Heart left ventricle (tissue), 13 donors: ENCODE measurements at regions not wholly inside any gene's neighbourhood (a gene's known extent, or its start where the extent isn't known, plus 50 kb on each side); places are given as distances from the start of the nearest gene placed in this dataset.

ENCODE experiments used
- POLR2A ChIP-seq, 2 donors: fragments of 450-650 bp; IDR thresholded peaks; one replicate each; pipeline ENCODE4 v1.6.1; 2017; ENCODE audit warnings: antibody characterized with exemption in 2 of 2, mild to moderate bottlenecking in 2 of 2, moderate library complexity in 2 of 2
- TF ChIP-seq, protein P1 (sequence below), 12 donors: fragments of 200-600 bp; sonication (generic) in 4 of 12; IDR thresholded peaks; one replicate each; pipeline versions ENCODE4 v1.5.0 to v1.8.0; 2018 to 2022; ENCODE audit warnings: antibody characterized with exemption in 12 of 12, mild to moderate bottlenecking in 5 of 12
- donor health status: ischemic (EF 13 %, LVEDD 7.1; RV severe dilation, severe dysfunction).
- donor health status: DM: no; HTN: yes; CAD: no.
- donor health status: DM: no; HTN: no; CAD: no.
- donor health status: ischemic (EF 25% LVEDD 6.9; RV normal size, moderate dysfunction).
- donor health status: ischemic (EF 25% LVEDD 5.7; RV mildly dilated, moderate dysfunction).
- donor health status: ischemic (EF 35%, LVEDD 5.7; RV mildly dilated, moderate dysfunction).
- donor health status: nonischemic (EF 11% LVEDD 7.7; RV severe dilation, severe dysfunction).
- donor health status: DM: yes; HTN: yes; CAD: no.
- donor health status: PGD.
- donor health status: ischemic (EF 29% LVEDD 5.4; RV normal size, mild dysfunction).
- donor health status: nonischemic (EF 23%, LVEDD 6.1; RV moderate dilation, normal function).

DNA sequence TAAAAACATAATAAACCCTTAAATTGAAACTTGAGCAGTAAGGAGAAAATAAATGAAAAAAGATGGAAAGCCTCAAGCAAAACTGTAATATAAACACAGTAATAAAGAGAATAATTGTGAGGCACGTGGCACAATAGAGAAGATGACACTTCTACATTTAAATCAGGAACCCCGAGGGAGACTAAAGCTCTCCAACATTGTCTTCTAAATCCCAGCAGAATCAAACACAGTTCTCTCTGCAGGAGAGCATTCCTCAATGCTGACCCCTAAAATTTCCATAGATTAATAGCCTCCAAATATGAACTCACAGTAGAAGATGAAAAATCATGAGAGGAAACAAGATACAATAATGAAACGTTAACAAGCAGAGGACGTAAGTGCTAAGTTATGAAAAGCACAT lies 721.2 kb upstream of the COX7C start:
- TF ChIP-seq, protein P1, sequence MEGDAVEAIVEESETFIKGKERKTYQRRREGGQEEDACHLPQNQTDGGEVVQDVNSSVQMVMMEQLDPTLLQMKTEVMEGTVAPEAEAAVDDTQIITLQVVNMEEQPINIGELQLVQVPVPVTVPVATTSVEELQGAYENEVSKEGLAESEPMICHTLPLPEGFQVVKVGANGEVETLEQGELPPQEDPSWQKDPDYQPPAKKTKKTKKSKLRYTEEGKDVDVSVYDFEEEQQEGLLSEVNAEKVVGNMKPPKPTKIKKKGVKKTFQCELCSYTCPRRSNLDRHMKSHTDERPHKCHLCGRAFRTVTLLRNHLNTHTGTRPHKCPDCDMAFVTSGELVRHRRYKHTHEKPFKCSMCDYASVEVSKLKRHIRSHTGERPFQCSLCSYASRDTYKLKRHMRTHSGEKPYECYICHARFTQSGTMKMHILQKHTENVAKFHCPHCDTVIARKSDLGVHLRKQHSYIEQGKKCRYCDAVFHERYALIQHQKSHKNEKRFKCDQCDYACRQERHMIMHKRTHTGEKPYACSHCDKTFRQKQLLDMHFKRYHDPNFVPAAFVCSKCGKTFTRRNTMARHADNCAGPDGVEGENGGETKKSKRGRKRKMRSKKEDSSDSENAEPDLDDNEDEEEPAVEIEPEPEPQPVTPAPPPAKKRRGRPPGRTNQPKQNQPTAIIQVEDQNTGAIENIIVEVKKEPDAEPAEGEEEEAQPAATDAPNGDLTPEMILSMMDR (IDR thresholded peaks at IDR 0.05): no peak
- no peak for TF ChIP-seq POLR2A (IDR thresholded peaks at IDR 0.05)
